NAMALWA (cell line): ENCODE measurements at regions not wholly inside any gene's neighbourhood (a gene's known extent, or its start where the extent isn't known, plus 50 kb on each side); places are given as distances from the start of the nearest gene placed in this dataset.
"Not testable (repeated sequence)": the region's sequence is repeated elsewhere in the genome, so short reads cannot be mapped to it uniquely, and the experiment has no call there.

Source experiments
- DNase-seq: peaks from one replicate; pipeline ENCODE4 v3.0.0-alpha.2; 2015; ENCODE audit warnings: low spot score

DNA sequence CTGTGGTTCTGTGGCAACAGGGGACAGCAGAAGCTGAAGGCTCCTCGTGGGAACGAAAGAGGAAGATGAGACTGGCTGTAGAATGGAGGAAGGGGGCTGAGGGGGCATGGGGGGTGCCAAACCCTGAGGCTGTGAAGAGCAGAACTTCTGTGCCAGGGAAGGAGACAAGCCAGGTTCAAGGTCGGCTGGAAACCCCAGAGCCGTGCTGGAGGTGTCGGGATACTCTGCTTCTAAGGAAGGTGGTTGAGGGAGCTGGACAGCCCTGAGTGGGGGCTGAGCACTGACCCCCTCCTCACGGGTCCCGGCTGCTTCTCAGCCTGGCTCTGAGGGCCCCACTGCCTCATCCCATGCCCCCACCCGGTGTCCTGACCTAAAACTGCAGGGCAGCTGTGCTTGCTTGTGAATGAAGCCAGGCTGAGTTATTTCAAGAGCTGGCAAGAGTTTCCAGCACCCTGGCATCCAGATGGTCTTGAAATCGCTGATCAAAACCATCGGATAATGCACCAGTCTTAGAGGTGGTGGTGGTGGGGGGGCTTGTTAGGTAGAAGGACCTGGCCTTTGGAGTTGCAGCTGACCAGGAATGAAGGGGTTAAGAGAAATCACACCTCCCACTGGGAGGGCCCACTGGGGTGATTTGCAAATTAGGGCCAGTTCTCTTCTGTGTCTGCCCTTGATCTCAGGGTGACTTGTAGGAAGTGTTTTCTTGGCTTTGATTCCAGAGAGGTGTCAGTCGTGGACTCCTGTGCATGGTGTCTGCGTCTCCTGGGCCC lies 218.9 kb upstream of the C1orf174 start:
- DNase-seq, result peak; percentile 11

DNA sequence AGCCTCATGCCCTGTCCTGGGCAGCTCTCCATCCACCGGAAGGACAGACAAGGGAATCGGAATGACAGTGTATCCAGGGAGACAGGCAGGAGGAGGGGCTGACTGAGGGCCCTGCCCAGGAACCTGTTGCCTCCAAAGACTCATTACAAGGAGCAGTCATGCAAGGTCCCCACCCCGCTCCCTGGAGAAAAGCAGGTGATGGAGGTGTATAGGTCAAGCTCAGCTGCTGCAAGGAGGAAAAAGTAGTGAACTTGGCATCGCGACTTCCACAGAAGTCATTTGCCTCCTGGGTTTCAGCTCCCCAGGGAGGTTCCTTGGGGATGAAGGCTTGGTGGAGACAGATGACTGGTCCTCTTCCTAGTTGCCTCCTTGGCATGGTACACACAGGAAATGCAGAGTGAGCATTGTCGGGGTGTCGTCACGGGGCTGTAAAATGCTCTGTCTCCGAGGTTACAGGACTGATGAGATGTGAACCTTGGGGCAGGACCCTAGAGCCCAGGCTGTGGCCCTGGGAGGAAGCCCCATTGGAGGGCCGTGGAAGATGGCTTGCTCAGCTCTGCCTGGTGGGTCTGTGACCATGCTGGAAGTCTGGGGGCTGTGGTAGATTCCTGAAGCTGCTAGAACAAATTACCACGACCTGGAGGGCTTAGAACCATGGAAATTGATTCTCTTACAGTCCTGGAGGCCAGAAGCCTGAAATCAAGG lies 219.6 kb upstream of the C1orf174 start:
- no peak for DNase-seq

DNA sequence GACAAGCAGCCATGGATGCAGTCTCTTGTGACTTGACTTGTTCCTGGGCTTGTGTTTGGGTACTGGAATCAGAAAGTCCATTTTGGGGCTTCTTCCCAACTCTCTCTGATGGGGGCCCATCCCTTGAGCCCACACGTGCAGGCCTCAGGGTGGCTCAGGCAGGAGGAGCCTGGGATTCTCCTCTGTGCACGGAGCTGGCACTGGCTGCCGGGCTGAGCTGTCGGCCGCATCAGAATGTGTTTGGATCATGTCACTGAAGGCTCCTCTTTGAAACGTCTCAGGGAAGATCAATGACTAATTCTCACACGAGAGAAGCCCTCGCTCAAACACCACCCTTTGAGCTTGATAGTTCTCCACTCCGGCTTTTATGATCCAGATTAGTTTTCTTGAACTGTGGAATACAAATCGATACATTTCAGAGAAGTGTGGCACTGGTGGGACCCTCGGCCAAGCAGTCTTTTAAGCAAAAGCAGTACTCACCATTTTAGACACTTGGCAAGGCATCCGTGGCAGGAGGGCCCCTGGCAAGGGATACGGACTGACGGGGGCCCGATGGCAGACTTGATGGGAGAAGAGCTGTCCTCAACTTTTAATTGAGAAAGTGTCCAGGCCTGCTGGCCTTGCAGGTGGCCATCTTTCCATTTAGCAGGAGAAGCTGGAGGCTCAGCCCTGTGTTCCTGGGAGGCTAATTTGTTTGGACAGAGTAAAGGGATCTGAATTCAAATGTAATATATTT lies 220.7 kb upstream of the C1orf174 start:
- DNase-seq, result no peak

DNA sequence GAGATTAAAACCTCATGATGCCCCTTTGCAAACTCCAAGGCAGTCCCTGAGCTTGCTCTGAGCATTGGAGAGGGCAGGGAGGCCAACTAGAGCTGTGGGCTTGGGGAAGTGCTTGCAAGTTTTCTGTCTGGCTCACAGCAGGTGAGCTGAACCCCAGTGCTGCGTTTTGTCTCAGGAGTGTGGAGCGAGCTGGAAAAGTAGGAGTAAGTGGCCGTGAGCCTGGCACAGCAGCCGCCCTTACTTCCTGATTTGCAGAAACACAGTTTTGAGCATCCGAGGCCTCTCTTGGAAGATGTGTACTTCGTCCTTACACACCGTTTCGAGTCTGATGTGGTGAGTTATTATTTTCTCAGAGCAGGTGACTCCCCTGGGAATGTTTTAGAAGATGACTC lies 221.2 kb upstream of the C1orf174 start:
- no peak for DNase-seq

DNA sequence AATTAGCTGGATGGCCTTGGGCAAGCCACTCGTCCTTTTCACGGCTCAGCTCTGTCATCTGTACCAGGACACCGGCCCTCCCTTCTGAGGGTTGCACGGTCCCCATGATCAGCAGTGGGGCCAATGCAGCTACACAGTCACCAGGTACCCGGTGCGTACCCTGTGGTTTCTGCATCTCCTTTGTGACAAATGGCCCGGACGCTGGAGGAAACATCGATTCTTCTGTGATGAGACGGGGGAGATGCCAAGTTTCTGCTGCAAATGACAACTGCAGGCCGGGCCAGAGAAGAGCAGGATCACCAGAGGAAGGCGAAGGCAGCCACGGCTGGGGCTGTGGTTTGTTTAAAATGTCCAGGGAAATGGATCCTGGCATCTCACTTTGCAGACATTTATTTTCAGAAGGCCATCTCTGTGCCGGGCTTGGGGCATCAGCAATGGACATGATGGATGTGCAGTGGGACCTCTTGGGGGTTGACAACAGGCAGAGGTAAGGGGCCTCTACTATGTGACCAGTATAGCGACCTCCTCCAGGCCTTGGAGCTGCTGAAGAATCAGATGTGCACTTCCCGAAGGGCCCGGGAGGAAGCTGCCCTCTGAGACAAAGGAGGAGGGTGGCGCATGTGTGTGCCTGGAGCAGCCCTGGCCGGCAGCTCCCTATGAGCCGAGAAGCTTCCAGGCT lies 221.9 kb upstream of the C1orf174 start:
- no peak for DNase-seq

DNA sequence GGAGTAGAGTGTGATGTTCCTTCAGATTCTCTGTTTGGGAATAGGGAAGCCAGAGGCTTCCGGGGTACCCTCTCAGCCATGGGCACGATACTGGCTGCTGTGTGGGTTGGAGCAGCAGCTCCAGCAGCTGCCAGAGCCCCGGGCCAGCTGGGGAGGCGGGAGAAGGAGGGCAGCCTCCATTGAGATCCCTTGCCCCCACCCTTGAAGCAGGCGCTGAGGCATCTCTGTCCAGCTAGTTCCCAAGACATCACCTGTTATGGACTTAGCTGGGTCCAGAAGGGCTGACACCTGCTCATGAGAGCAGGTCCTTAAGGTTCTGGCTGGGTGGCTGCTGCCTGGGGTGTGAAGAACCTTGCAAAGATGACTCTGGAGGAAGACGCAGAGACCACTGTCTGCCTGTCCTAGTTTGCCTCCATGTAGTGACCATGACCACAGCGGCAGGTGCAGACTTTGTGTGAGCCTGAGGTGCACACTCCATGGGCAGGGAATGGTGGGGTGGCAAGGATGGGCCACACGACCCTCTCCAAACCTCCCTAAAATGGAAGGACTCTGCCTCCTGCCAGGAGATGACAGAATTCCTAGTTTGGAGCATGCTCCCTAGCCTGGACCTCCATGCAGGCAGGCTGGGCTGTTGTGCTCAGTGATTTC lies 222.6 kb upstream of the C1orf174 start:
- no peak for DNase-seq

DNA sequence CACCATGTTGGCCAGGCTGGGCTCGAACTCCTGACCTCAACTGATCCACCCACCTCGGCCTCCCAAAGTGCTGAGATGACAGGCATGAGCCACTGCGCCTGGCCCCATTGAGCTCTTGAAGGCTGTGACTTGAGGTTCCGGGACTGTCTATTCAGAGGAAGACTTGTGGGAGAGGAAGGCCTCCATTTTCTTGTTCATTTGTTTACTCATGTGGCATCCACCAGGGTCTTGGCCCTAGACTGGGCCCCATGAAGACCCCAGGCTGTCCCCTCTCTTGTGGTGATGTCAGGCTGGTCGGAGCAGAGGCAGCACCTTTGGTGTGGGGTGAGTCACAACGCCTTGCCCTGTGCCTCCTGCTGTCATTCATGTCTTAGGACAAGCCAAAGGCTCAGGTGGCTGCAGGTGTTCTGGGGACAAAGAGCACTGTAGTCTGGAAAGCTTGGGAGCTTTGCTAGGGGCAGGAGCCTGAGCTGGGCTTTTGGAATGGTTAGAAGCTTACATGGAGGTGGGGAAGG lies 224.6 kb upstream of the C1orf174 start:
- no peak for DNase-seq

DNA sequence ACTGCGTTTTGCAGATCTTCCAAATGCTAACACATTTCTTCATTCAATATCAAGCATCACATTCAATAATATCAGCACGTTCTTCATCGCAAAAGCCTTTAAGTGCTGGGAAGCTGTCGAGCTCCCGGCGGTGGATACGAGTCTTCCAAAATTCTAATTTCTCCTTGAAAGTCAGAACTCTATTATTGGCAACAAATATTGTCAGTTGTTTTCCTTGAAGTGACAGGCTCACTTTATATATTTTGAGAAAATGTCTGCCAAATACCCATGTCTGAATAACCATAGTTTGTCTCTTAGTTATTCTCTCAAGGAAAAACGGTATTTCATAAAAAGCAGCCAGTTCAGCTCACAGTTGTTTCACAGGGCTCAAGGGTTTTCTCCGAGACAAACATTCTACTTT lies 226.2 kb upstream of the C1orf174 start:
- no peak for DNase-seq

DNA sequence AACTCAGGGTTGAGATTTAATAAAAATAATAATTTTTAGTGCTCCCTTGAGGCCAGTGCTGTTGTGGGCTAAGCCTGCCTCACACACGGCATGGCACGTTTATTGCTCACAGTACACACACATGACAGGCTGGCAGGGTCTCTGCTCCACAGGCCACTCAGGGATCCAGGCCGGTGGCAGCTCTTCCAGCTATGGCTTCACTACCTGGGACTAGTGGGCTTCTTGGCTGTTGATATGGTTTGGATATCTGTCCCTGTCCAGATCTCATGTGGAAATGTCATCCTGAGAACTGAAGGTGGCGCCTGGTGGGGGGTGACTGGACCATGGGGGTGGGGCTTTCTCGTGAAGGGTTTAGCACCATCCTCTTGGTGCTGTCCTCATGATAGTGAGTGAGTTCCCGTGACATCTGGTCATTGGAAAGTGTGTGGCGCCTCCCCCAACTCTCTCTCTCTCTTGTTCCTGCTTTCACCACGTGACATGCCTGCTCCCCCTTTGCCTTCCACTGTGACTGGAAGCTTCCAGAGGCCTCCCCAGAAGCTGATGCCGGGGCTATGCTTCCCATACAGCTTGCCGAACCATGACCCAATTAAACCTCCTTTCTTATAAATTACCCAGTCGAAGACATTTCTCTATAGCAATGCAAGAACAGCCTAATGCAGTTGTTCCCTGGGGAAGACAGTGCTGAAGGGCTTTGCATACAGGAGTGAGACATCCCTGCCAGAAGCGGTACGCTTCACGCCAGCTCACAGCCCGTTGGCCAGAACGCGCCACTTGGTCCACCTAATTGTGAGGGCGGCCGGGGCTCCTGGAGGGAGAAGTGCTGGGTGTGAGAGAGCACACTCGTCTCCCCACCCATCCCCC lies 226.9 kb upstream of the C1orf174 start:
- no peak for DNase-seq

DNA sequence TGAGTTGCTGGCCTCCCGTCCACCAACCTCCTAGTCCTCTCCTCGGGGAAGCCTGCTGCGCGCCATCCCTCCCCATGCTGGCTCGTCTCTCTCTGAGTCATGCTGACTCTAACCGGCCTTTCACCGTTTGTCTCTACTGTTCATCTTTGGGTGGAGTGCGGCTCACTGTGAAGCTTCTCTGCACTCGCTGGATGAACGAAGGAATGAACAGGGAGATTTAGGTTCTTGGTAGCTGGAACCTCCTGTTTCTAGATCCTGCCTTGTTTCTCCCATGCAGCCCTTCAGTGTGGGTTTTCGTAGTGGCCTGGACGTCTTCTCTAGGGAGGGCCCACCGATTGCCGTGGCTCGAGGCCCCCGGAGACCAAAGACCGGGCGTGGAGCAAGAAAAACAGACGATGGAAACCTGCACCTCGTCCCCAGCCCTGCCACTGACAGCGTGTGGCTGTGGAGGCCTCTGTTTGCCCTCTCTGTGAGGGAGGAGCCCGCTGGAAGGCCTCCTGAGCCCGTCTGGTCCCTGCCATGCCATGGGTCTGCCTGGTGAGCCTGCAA lies 227.6 kb upstream of the C1orf174 start:
- DNase-seq, result no peak

DNA sequence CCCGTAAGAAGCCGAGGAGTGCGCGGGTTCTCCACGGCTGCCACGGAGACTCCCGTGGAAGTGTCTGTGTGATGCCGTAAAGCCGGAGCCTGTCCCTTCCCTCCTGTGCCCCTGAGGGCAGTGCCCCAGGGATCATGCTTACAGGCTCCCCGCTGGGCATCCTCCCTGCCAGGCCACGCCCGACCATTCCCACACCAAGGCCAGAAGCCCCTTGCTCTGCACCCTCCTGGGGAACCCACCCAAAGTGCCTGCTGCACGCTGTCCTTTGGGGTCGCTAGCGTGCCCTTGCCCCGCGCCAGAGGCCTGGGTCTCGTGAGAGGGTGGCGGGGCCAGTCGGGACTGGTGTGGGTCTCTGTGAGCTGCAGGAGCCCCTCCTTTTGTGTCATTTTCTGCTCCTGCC lies 228.5 kb upstream of the C1orf174 start:
- DNase-seq, result no peak

DNA sequence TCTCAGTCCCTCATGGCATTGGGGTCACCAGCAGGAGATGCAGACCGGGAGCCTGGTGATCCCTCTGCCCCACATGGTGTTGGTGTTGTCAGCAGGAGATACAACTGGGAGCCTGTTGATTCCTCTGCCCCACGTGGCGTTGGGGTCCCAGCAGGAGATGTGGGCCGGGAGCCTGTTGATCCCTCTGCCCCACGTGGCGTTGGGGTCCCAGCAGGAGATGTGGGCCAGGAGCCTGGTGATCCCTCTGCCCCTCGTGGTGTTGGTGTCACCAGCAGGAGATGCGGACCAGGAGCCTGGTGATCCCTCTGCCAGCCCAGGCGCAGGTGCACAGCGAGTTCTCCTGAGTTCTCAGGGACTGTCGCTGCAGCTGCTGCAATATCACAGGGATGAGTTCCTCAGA lies 229.6 kb upstream of the C1orf174 start:
- DNase-seq, result no peak

DNA sequence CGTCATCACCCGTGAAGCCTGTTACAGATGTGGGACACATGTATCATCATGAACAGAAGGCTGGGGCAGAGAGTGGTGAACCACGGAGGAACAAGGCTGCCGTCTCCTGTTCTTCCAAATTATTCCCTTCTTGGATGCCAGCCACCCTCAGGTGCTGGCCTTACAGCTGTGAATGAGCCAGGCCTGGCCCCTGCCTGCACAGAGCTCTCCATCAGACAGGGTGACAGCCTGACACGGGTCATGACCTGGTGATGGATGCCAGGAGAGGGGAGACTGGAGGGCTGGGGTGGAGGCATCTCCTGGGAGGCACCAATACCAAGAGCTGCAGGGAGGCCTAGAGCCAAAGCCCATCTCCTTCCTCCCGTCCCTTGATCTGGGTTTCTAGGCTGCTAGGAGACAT lies 230.0 kb upstream of the C1orf174 start:
- DNase-seq, result no peak

DNA sequence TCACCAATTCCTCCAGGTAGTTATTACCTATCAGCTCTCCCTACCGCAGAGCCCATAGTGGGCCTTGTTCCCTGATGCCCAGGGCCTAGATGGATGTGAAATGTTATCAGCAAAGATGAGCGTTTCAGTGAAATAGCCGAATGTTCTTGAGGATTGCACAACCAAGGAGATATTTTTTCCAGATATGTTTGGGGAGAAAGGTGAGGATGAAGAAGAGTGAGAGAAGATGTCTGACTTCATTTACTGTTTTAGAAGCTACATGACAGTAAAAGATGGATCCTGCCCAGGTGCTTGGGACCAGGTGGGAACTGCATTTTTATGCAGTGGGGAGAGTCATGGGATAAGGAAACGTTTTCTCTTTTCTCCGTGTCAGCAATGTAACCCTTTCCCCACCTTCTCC lies 231.7 kb upstream of the C1orf174 start:
- DNase-seq, result no peak

DNA sequence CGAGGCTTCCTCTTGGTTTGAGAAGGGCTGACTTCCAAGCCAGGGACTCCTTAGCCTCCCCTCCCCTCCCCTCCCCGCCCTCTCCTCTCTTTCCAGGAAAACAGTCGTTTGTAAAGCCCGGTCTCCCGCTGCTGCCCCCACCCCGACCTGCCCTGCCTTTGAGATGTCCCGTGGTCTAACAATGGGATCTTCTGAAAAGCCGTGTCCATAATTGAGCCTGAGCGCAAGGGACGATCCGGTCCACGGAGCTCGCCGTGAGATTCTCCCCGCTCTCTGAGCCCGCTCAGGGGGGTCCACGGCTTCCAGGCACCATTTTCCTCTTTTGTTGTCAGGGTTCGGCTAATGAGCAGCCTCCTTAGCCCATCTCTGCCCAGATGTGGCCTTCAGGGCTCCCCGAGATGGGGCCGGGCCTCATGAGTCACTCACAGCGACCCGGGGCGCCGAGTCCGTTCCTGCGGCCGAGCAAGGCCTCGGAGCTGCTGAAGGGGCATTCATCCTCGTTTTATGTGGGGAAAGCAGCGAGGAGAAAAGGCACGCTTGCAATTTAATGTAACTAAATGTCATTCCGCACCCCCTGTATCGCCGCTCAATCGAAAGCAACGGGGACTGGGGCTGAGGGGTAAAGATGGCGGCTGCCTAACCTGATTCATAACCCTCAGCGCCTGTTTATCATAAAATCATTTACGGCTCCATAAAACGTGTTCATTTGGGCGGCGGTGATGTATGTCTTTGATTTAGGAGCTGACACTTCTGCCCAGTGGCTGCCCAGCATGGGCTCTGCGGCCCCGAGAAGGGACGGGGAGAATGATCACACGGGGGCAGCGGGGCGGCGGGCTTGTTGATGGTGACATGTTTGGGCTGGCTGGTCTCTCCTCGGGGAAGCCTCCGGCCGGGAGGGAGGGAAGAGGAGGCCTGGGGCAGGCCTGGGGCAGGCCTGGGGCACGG lies 232.6 kb upstream of the C1orf174 start:
- no peak for DNase-seq

DNA sequence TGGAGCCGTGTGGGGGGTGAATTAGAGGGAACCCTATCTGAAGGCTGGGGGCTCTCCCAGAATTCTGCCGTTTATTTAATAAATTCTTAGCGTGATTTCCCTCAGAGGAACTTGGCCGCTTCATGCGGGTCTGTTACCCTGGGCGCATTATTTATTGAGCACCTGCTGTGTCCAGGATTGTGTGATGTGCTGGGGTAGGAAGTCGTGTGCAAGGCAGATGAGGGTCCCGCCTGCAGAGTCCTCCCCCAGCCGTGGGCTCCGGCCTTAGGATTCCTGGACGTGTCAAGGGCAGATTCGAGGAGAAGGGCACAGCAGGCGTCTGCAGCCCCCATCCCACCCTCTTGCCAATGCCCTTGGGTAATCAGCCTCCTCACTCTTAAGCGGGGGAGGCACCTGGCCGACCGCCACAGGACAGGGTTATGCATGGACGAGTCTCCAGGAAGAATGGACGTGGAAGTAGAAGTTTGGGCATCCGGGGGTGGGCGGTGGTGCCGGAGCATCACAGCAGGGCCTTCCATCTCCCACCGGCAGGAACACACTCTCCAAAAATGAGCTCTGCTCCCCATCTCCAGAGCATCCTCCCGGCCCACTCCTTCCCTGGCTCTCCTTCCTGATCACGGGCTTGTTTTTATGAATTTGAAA lies 233.3 kb upstream of the C1orf174 start:
- DNase-seq, result no peak

DNA sequence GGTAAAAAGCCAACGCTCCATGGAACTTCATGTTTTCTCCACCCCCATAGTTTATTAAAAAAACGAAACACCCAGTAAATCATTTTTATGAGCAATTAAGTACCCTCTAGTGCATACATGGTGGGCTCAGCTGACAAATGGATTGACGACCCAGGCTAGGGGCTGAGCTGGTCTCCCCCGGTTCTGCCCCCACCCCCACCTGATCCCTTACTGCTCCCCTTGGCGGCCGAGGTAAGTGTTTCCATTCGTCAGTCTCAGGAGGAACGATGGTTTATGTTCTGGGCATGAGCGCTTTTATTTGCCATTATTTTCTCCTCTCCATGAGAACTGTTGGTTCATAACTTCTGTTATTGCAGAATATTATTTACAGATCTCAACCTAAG lies 233.9 kb upstream of the C1orf174 start:
- DNase-seq, result no peak

DNA sequence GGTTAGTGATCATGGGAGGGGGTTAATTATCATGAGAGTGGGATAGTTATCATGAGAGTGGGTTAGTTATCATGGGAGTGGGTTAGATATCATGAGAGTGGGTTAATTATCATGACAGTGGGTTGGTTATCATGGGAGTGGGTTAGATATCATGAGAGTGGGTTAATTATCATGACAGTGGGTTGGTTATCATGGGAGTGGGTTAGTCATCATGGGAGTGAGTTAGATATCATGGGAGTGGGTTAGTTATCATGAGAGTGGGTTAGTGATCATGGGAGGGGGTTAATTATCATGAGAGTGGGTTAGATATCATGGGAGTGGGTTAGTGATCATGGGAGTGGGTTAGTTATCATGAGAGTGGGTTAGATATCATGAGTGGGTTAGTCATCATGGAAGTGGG lies 235.8 kb upstream of the C1orf174 start:
- not testable (repeated sequence) for DNase-seq
